MCF 10A (cell line): ENCODE measurements at regions not wholly inside any gene's neighbourhood (a gene's known extent, or its start where the extent isn't known, plus 50 kb on each side); places are given as distances from the start of the nearest gene placed in this dataset.

Experiments used
- BruUV-seq: library from RNA; stranded (reverse); fragments of 400-500 nt; replicated peaks from 2 replicates; lab custom pipeline; 2021; lab: Mats Ljungman, UMichigan
- CTCF ChIA-PET: fragments of 300-600 bp; sonication (Branson Sonifier 250); formaldehyde crosslinking; extraction: SDS; loops from one replicate; lab custom pipeline; 2021; ENCODE audit warnings: antibody characterized with exemption, inconsistent platforms; lab: Yijun Ruan, JAX
- POLR2A ChIA-PET: fragments of 300-600, 350-650 bp; sonication (Branson Sonifier 250); formaldehyde crosslinking; extraction: SDS; loops from one replicate; lab custom pipeline; 2020; ENCODE audit warnings: antibody characterized with exemption, inconsistent platforms; lab: Yijun Ruan, JAX
- DNase-seq: peaks from one replicate; pipeline ENCODE4 v3.0.0-alpha.2; 2018; ENCODE audit not compliant: unreplicated experiment
- H3K27ac Mint-ChIP-seq: one replicate; pipeline ENCODE4 v1.8.0; 2022; ENCODE audit warnings: mild to moderate bottlenecking, low read depth, mixed read lengths; ENCODE audit not compliant: unreplicated experiment
- H3K27me3 Mint-ChIP-seq: one replicate; pipeline ENCODE4 v1.8.0; 2022; ENCODE audit warnings: mixed read lengths; ENCODE audit not compliant: insufficient read depth, unreplicated experiment
- H3K36me3 Mint-ChIP-seq: one replicate; pipeline ENCODE4 v1.8.0; 2022; ENCODE audit warnings: mild to moderate bottlenecking, moderate library complexity, mixed read lengths; ENCODE audit not compliant: insufficient read depth, unreplicated experiment
- H3K4me1 Mint-ChIP-seq: one replicate; pipeline ENCODE4 v1.8.0; 2022; ENCODE audit warnings: mixed read lengths; ENCODE audit not compliant: insufficient read depth, unreplicated experiment
- H3K4me3 Mint-ChIP-seq: one replicate; pipeline ENCODE4 v1.8.0; 2022; ENCODE audit warnings: mild to moderate bottlenecking, moderate library complexity, mixed read lengths; ENCODE audit not compliant: unreplicated experiment
- H3K9me3 Mint-ChIP-seq: one replicate; pipeline ENCODE4 v1.8.0; 2022; ENCODE audit warnings: mixed read lengths; ENCODE audit not compliant: unreplicated experiment
- intact Hi-C: fragments of 100-400 bp; cut with micrococcal nuclease; formaldehyde crosslinking; loops from 2 replicates; pipeline ENCODE4 v1.14.1; 2022
- TF ChIP-seq, protein P1 (sequence below): fragments of 200-600 bp; IDR thresholded peaks from one replicate; pipeline ENCODE4 v1.8.0; 2022; ENCODE audit warnings: antibody characterized with exemption, mild to moderate bottlenecking; ENCODE audit not compliant: unreplicated experiment

DNA sequence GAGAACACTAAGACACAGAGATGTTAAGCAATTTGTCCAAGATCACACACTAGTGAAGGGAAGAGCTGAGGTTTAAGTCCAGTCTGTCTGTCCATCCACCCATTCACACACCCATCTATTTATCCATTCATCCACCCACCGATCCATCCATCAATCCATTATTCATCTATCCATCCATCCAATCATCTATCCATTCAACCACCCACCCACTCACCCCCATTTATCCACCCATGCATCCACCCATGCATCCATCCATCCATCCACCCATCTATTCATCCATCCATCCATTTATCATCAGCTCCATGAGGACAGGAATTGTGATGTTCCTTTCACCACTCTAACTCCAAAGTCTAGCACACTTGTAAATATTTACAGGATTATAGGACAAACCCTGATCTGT lies 242.3 kb upstream of the PMEPA1 start:
- no peak overlapping the region for H3K27ac Mint-ChIP-seq
- H3K27me3 Mint-ChIP-seq, result peaks cover 28% of the 10 kb centered on the region
- no TSS peak for BruUV-seq
- intact Hi-C loops, result no loop called here
- ChIA-PET CTCF (no interaction called here), POLR2A (no interaction called here)
- H3K4me3 Mint-ChIP-seq, result no peak overlapping the region
- no peak for DNase-seq
- H3K4me1 Mint-ChIP-seq, result no peaks in the 10 kb centered on the region
- H3K9me3 Mint-ChIP-seq, result peaks cover 17% of the 10 kb centered on the region
- TF ChIP-seq, protein P1, sequence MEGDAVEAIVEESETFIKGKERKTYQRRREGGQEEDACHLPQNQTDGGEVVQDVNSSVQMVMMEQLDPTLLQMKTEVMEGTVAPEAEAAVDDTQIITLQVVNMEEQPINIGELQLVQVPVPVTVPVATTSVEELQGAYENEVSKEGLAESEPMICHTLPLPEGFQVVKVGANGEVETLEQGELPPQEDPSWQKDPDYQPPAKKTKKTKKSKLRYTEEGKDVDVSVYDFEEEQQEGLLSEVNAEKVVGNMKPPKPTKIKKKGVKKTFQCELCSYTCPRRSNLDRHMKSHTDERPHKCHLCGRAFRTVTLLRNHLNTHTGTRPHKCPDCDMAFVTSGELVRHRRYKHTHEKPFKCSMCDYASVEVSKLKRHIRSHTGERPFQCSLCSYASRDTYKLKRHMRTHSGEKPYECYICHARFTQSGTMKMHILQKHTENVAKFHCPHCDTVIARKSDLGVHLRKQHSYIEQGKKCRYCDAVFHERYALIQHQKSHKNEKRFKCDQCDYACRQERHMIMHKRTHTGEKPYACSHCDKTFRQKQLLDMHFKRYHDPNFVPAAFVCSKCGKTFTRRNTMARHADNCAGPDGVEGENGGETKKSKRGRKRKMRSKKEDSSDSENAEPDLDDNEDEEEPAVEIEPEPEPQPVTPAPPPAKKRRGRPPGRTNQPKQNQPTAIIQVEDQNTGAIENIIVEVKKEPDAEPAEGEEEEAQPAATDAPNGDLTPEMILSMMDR, result no peak
- no peaks in the 10 kb centered on the region for H3K36me3 Mint-ChIP-seq

DNA sequence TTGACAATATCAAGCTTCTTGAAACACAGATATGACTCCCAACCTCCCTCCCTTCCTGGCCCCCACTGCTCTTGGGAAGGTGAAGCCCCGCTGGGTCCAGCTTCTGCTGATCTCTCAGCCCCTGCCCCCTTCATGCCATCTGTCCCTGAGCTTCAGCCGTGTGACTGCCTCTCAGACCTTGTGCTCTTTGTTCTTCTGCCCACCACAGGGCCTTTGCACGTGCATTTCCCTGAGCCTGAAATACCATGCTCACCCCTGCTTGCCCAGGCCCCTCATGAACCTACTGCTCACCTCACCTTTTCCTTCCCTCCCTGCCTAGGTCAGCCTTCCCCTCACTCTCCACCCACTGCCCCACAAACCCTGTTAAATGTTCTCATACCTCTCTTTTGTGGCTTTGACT lies 241.7 kb upstream of the PMEPA1 start:
- no peaks in the 10 kb centered on the region for H3K36me3 Mint-ChIP-seq
- POLR2A ChIA-PET, result interaction anchor here (0.6 kb wide), 1 partner anchor 79 kb away, joined by 4 read pairs; no protein-coding TSS in a partner anchor
- DNase-seq, result no peak
- CTCF ChIA-PET, result interaction anchor here (0.7 kb wide), 1 partner anchor 296 kb away, joined by 3 read pairs; no protein-coding TSS in a partner anchor
- H3K27me3 Mint-ChIP-seq, result peaks cover 28% of the 10 kb centered on the region
- no peak overlapping the region for H3K27ac Mint-ChIP-seq
- H3K4me1 Mint-ChIP-seq, result no peaks in the 10 kb centered on the region
- intact Hi-C loops, result no loop called here
- no TSS peak for BruUV-seq
- H3K9me3 Mint-ChIP-seq, result peaks cover 17% of the 10 kb centered on the region
- TF ChIP-seq, protein P1, result no peak
- H3K4me3 Mint-ChIP-seq, result no peak overlapping the region

DNA sequence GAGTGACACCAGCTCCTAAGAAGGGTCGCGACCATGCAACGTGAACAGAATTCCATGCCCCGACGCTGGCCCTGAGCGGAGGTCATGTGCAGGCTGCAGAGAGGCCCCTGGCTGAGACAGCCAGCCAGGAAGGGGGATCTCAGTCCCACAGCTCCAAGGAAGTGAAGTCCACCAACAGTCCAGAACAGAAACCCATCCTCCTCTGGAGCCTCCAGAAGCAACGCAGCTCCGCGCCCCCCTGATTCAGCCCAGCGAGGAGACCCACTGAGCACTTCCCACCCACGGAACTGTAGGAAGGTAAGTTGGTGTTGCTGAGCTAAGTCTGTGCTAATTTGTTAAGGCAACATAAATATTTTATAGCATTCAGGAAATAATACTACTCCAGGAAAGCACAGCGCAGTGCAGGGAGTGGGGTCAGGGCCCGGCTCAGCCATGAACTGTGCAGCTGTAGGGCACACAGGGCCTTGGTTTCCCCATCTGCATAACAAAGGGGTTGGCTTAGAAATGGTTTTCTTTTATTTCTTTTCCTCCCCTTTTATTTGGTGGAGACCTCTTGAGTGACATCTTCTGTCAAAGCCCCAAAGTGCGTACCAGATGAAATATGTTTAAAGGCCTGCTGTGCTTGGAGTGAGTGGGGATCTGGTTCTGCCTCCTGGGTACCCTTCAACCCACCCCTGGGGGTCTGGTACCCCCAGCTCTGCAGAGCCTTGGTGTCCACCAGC lies 241.1 kb upstream of the PMEPA1 start:
- POLR2A ChIA-PET, result interaction anchor here (0.6 kb wide), 2 partner anchors 80 to 879 kb away, joined by 3 to 4 read pairs; no protein-coding TSS in a partner anchor
- Mint-ChIP-seq H3K4me1 (no peaks in the 10 kb centered on the region), H3K27ac (no peak overlapping the region), H3K36me3 (no peaks in the 10 kb centered on the region), H3K4me3 (no peak overlapping the region), H3K27me3 (peaks cover 23% of the 10 kb centered on the region), H3K9me3 (peaks cover 15% of the 10 kb centered on the region)
- no peak for DNase-seq
- no TSS peak for BruUV-seq
- TF ChIP-seq, protein P1, result no peak
- CTCF ChIA-PET, result interaction anchor here (0.7 kb wide), 1 partner anchor 296 kb away, joined by 3 read pairs; no protein-coding TSS in a partner anchor
- intact Hi-C loops, result no loop called here

DNA sequence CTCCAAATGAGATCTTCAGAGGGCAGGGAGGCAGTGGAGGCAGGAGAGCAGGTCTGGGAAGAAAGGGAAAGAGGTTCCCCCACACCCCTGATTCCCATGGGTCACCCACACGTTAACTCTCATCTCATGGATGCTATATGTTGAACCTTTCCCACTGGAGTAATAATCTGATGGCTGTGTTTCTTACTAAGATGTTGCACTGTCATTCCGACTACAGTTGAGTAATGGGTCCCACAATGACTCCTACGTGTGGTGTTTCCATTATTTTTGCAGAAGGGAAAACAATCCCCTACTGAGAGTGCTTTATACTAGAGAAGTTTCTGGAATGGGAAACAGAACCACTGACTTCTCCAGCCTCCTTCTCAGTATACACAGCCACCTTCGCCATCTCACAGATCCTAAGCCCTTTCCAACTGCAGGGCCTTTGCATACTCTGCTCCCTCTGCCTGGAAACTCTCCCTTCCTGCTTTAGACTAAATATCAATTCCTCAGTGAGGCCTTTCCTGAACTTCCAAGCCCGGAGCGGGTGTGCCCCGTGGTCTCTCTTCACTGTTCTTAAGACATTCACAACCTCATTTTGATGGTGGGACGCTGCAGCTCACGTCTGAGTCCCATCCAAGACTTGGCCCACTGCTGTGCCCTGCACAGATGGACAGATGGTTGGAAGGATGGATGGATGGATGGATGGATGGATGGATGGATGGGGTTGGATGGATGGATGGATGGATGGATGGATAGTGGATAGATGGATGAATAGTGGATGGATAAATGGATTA lies 238.6 kb upstream of the PMEPA1 start:
- ChIA-PET POLR2A (no interaction called here), CTCF (no interaction called here)
- intact Hi-C loops, result no loop called here
- Mint-ChIP-seq H3K36me3 (no peaks in the 10 kb centered on the region), H3K4me1 (no peaks in the 10 kb centered on the region), H3K27me3 (peaks cover 11% of the 10 kb centered on the region), H3K27ac (no peak overlapping the region), H3K4me3 (no peak overlapping the region), H3K9me3 (peaks cover 10% of the 10 kb centered on the region)
- TF ChIP-seq, protein P1, result no peak
- BruUV-seq, result no TSS peak
- DNase-seq, result no peak
